ENCODE measurements at regions not wholly inside any gene's neighbourhood (a gene's known extent, or its start where the extent isn't known, plus 50 kb on each side); places are given as distances from the start of the nearest gene placed in this dataset.

- DNase-seq (ENCODE audit: low read depth): no peak
- no peak overlapping the region for H3K4me3 ChIP-seq (ENCODE audit: low read length)
- TF ChIP-seq CTCF (conservative IDR thresholded peaks at IDR 0.05; ENCODE audit: low read depth, low read length): no peak
Measured at GRCh38 chr5:173496129-173496882, 120.1 kb downstream of the BOD1 start.

DNA sequence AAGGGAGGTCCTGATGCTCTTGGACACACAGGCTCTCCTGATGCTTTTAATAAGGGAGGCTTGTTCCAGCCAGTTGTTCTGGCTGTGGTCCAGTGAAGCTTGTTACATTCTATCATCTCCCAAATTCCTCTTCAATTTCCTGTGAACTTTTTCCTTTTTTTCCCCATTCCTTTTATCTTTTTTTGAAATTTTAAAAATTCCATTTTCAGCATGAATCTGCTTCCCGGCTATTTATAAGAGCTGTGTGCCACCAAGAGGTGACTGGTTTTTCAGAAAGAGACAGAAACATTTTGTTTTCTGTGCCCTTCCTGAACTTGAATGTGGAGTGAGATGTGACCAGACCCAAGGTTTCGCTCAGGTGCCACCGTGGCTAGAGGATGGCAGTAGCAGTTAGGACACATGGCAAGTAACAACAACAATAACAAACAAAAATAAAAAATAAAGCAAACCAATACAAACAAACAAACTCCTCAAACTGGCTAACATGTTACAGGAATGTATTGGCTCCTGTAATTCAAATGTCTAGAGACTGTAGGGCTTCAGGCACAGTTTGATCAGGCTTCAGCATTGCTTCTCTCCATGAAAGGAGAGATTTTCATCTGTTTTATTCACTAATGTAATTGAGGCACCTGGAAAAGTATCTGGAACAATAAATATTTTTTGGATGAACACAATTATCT, 121.1 kb downstream of the BOD1 start:
- no peak for TF ChIP-seq CTCF (conservative IDR thresholded peaks at IDR 0.05; ENCODE audit: low read depth, low read length)

GRCh38 chr5:173494446-173494845, 122.0 kb downstream of the BOD1 start:
- H3K4me3 ChIP-seq (ENCODE audit: low read length): no peak overlapping the region
- no peak for TF ChIP-seq CTCF (conservative IDR thresholded peaks at IDR 0.05; ENCODE audit: low read depth, low read length)
- DNase-seq (ENCODE audit: low read depth): no peak

More for the DNA sequence above, 121.1 kb downstream of the BOD1 start:
- no peak overlapping the region for H3K4me3 ChIP-seq (ENCODE audit: low read length)
- no peak for DNase-seq (ENCODE audit: low read depth)

- no peak for DNase-seq (ENCODE audit: low read depth)
- TF ChIP-seq CTCF (conservative IDR thresholded peaks at IDR 0.05; ENCODE audit: low read depth, low read length): no peak
- no peak overlapping the region for H3K4me3 ChIP-seq (ENCODE audit: low read length)
Measured at GRCh38 chr5:173493846-173494245, 122.6 kb downstream of the BOD1 start.

DNA sequence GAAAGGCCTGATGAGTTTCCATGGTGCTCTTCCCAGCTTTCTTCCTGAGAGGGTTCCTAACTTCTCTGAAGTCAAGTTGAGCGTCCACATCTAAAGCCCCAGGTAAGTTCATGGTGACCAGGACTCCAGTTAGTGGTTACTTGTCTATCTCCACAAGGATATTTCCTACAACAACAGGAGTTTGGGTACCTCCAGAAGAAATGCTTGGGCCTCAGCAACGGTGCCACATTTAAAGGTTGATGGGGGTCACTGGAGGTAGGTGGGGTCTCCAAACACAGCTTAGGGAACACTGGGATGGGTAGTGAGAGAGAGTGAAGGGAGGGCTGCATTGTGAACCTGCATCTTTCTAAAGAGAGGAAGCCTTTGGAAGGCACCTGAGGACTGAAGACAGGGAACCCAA, 123.4 kb downstream of the BOD1 start:
- no peak for TF ChIP-seq CTCF (conservative IDR thresholded peaks at IDR 0.05; ENCODE audit: low read depth, low read length)
- no peak for DNase-seq (ENCODE audit: low read depth)

GRCh38 chr5:173490681-173491080, 125.8 kb downstream of the BOD1 start:
- no peak for DNase-seq (ENCODE audit: low read depth)
- no peak for TF ChIP-seq CTCF (conservative IDR thresholded peaks at IDR 0.05; ENCODE audit: low read depth, low read length)
- H3K4me3 ChIP-seq (ENCODE audit: low read length): no peak overlapping the region

More for the DNA sequence above, 123.4 kb downstream of the BOD1 start:
- no peak overlapping the region for H3K4me3 ChIP-seq (ENCODE audit: low read length)

DNA sequence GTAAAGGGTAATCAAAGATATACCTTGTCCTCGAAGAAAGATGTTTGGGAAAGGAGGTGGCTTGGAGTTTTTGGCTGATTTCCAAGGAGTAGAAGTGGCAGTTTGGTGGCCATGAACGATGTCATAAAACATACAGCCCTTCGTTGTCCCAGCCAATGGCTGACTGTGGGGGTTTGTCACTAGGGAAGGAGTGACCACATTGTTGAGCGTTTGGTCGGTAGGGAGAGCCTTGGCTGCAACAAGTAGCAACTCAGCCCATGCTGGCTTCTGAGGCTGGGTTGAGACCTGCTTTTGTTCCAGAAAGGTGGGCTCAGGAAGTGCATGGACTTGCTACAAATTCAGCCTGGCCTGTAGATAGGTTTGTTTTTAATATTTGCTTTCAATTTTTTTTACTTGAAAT, 128.3 kb downstream of the BOD1 start:
- TF ChIP-seq CTCF (conservative IDR thresholded peaks at IDR 0.05; ENCODE audit: low read depth, low read length): no peak
- no peak overlapping the region for H3K4me3 ChIP-seq (ENCODE audit: low read length)
- DNase-seq (ENCODE audit: low read depth): no peak
